Suprapubic skin (tissue), 4 donors: ENCODE measurements at regions not wholly inside any gene's neighbourhood (a gene's known extent, or its start where the extent isn't known, plus 50 kb on each side); places are given as distances from the start of the nearest gene placed in this dataset.

Experiments
- DNase-seq, 2 donors: peaks; one replicate each; pipeline ENCODE4 v3.0.0-alpha.2; 2019; ENCODE audit warnings: low spot score in 2 of 2
- H3K27ac ChIP-seq: fragments of 200-600 bp; sonication (generic); one replicate; pipeline ENCODE4 v1.5.1; 2019
- H3K27me3 ChIP-seq: fragments of 200-600 bp; sonication (generic); one replicate; pipeline ENCODE4 v1.5.1; 2019
- H3K36me3 ChIP-seq: fragments of 200-600 bp; sonication (generic); one replicate; pipeline ENCODE4 v1.5.1; 2019
- H3K4me1 ChIP-seq: fragments of 200-600 bp; sonication (generic); one replicate; pipeline ENCODE4 v1.5.1; 2019
- H3K4me3 ChIP-seq: fragments of 200-600 bp; sonication (generic); one replicate; pipeline ENCODE4 v1.5.1; 2019; ENCODE audit warnings: mild to moderate bottlenecking
- H3K9me3 ChIP-seq: fragments of 200-600 bp; sonication (generic); one replicate; pipeline ENCODE4 v1.5.1; 2019
- EP300 ChIP-seq: sonication (generic); formaldehyde crosslinking; IDR thresholded peaks from one replicate; pipeline ENCODE4 v1.6.1; 2017; ENCODE audit warnings: antibody characterized with exemption
- POLR2A ChIP-seq, 2 donors: fragments of 450-650 bp; IDR thresholded peaks; one replicate each; pipeline ENCODE4 v1.6.1; 2017; ENCODE audit warnings: antibody characterized with exemption in 2 of 2, mild to moderate bottlenecking in 2 of 2, moderate library complexity in 2 of 2
- POLR2AphosphoS5 ChIP-seq, 3 donors: sonication (generic); formaldehyde crosslinking; IDR thresholded peaks; one replicate each; pipeline ENCODE4 v1.6.1; 2017; ENCODE audit warnings: antibody characterized with exemption in 3 of 3
- WGBS: methylation state at CpG from one replicate; pipeline ENCODE4 v1.1.5; 2018; 5-methylcytosine and 5-hydroxymethylcytosine counted together
- TF ChIP-seq, protein P1 (sequence below), 2 donors: fragments of 200-600 bp in 1 of 2; fragments of 450-650 bp in 1 of 2; sonication (generic) in 1 of 2; IDR thresholded peaks; one replicate each; pipeline ENCODE4 v1.5.1; 2016 to 2019; ENCODE audit warnings: antibody characterized with exemption in 2 of 2, mild to moderate bottlenecking in 1 of 2, moderate library complexity in 1 of 2

DNA sequence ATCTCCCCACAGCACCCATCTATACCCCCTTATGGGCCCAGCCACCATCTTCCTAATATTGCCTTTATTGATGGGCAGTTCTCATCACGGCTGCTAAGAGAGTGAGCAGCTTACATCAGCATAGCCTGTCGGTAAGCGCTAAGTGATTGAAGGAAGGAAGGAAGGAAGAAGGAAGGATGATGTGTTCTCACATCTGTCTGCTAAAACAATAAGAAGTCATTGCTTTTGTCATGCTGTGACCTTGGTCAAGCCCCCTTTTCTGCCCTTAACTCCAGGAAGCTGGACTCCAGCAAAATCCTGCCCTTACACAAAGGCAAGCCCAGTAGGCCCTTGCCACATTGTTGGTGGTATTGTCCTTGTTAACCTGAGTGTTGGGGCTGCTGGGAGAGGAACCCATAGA is 165.0 kb downstream of the ETS2 start:
- TF ChIP-seq EP300: no peak
- TF ChIP-seq POLR2A (IDR thresholded peaks at IDR 0.05): no peak
- TF ChIP-seq, protein P1, sequence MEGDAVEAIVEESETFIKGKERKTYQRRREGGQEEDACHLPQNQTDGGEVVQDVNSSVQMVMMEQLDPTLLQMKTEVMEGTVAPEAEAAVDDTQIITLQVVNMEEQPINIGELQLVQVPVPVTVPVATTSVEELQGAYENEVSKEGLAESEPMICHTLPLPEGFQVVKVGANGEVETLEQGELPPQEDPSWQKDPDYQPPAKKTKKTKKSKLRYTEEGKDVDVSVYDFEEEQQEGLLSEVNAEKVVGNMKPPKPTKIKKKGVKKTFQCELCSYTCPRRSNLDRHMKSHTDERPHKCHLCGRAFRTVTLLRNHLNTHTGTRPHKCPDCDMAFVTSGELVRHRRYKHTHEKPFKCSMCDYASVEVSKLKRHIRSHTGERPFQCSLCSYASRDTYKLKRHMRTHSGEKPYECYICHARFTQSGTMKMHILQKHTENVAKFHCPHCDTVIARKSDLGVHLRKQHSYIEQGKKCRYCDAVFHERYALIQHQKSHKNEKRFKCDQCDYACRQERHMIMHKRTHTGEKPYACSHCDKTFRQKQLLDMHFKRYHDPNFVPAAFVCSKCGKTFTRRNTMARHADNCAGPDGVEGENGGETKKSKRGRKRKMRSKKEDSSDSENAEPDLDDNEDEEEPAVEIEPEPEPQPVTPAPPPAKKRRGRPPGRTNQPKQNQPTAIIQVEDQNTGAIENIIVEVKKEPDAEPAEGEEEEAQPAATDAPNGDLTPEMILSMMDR (IDR thresholded peaks at IDR 0.05): no peak
- no peak for TF ChIP-seq POLR2AphosphoS5 (IDR thresholded peaks at IDR 0.05)
- Histone ChIP-seq H3K4me3 (no peak overlapping the region), H3K27me3 (no peaks in the 10 kb centered on the region), H3K27ac (no peak overlapping the region), H3K9me3 (no peaks in the 10 kb centered on the region), H3K36me3 (no peaks in the 10 kb centered on the region), H3K4me1 (no peaks in the 10 kb centered on the region)
- no peak for DNase-seq
- whole genome bisulfite sequencing: 79% methylated on average over 3 of the region's 3 CpGs

DNA sequence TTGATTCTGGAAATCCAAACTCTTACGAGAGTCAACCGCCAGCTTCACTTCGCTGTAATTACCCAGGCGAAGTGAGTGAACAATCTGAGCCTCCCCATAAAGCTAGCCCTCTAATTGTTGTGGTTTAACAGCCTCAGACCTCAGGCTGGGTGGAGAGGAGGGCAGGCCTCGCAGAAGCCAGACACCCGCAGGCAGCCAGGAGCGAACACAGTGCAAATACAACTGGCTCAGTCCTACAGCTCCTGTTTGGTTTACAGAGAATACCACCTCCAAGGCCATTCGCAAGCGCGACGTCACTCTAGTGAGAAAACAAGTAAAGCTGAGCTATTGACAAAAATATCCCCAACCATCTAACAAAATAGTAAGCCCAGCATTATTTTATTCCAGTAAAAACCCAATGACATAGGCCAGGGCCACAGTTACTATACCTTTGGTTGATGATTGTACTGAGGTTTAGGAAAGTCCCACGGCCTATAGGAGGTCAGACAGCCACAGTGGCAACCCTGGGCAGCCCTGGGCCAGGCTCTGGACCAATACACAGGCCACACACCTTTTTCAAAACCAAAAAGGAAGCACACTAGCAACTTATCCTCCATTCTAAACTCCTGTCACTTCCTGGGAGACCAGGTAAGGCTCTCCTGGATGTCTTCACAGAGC is 163.3 kb downstream of the ETS2 start:
- H3K4me1 ChIP-seq: no peaks in the 10 kb centered on the region
- no peak overlapping the region for H3K27ac ChIP-seq
- H3K4me3 ChIP-seq: no peak overlapping the region
- no peaks in the 10 kb centered on the region for H3K9me3 ChIP-seq
- no peaks in the 10 kb centered on the region for H3K36me3 ChIP-seq
- WGBS: 83% methylated on average over 12 of the region's 12 CpGs
- TF ChIP-seq POLR2AphosphoS5 (IDR thresholded peaks at IDR 0.05) (no peak), POLR2A (IDR thresholded peaks at IDR 0.05) (no peak), EP300 (no peak)
- TF ChIP-seq, protein P1 (IDR thresholded peaks at IDR 0.05): no peak
- H3K27me3 ChIP-seq: no peaks in the 10 kb centered on the region
- DNase-seq: no peak

DNA sequence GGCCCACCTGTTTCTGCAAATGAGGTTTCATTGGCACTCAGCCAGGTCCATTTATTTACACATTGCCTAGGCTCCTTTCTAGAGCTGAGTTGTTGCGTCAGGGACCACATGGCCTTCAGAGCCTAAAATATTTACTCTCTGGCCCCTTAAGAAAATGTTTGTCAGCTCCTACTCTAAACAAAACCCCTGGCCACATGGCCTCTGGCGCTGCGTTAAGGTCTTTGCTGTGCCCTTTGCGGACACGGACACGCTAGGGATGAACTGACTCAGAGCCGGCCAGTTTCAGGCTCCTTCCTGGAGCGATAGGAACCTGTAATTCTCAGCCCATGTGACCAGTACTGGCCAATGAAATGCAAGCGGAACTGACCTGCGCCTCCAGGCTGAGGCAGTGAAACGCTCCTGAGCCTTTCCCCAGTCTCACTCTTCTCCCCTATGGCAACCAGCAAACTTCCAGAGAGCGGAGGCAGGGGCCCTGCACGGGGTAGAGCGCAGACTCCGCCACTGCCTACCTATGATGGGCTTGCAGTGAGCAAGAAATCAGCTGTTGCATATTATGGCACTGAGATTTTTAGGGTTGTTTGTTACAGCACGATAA is 160.3 kb downstream of the ETS2 start:
- 87% methylated on average over 16 of the region's 16 CpGs for WGBS
- H3K9me3 ChIP-seq: no peaks in the 10 kb centered on the region
- DNase-seq: no peak
- no peaks in the 10 kb centered on the region for H3K4me1 ChIP-seq
- no peak overlapping the region for H3K4me3 ChIP-seq
- no peak for TF ChIP-seq POLR2AphosphoS5 (IDR thresholded peaks at IDR 0.05)
- no peaks in the 10 kb centered on the region for H3K27me3 ChIP-seq
- H3K27ac ChIP-seq: no peak overlapping the region
- H3K36me3 ChIP-seq: no peaks in the 10 kb centered on the region

DNA sequence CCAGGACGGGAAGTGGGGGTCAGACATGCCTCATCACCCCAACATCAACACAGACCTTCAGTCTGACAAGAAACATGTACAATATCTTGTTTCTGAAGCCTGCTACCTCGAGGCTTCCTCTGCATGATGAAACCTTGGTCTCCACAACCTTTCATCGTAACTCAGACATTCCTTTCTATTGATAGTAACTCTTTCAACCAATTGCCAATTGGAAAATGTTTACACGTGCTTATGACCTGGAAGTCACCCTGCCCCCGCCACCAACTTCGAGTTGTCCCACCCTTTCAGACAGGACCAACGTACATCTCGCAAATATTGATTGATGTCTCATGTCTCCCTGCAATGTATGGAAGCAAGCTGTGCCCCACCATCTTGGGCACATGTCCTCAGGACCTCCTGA is 159.5 kb downstream of the ETS2 start:
- no peak for TF ChIP-seq EP300
- TF ChIP-seq, protein P1 (IDR thresholded peaks at IDR 0.05): no peak
- TF ChIP-seq POLR2A (IDR thresholded peaks at IDR 0.05): no peak
- no peak for TF ChIP-seq POLR2AphosphoS5 (IDR thresholded peaks at IDR 0.05)
- H3K4me1 ChIP-seq: no peaks in the 10 kb centered on the region
- no peak for DNase-seq
- H3K36me3 ChIP-seq: no peaks in the 10 kb centered on the region
- H3K9me3 ChIP-seq: no peaks in the 10 kb centered on the region
- WGBS: 57% methylated on average over 8 of the region's 8 CpGs
- no peaks in the 10 kb centered on the region for H3K27me3 ChIP-seq
- no peak overlapping the region for H3K4me3 ChIP-seq
- H3K27ac ChIP-seq: no peak overlapping the region

DNA sequence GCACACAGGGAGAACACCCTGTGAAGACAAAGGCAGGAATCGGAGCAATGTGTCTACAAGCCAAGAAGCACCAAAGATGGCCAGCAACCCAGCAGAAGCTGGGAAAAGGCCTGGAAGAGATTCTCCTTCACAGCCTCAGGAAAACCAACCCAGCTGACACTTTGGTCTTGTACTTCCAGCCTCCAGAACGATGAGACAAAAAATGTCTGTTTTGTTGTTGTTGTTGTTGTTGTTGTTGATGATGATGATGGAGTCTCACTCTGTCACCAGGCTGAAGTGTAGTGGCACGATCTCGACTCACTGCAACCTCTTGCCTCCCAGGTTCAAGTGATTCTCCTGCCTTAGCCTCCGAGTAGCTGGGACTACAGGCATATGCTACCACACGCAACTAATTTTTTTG is 157.3 kb downstream of the ETS2 start:
- no peaks in the 10 kb centered on the region for H3K27me3 ChIP-seq
- TF ChIP-seq, protein P1 (IDR thresholded peaks at IDR 0.05): no peak
- no peak for TF ChIP-seq POLR2A (IDR thresholded peaks at IDR 0.05)
- no peak for TF ChIP-seq EP300
- no peak for TF ChIP-seq POLR2AphosphoS5 (IDR thresholded peaks at IDR 0.05)
- no peaks in the 10 kb centered on the region for H3K36me3 ChIP-seq
- H3K27ac ChIP-seq: no peak overlapping the region
- 78% methylated on average over 6 of the region's 6 CpGs for WGBS
- no peak for DNase-seq
- no peak overlapping the region for H3K4me3 ChIP-seq
- peaks cover 19% of the 10 kb centered on the region for H3K4me1 ChIP-seq
- H3K9me3 ChIP-seq: no peaks in the 10 kb centered on the region
